Karpas-422 (cell line): ENCODE measurements at regions not wholly inside any gene's neighbourhood (a gene's known extent, or its start where the extent isn't known, plus 50 kb on each side); places are given as distances from the start of the nearest gene placed in this dataset.

Experiments used
- DNase-seq: peaks from one replicate; pipeline ENCODE4 v3.0.0-alpha.2; 2015
- H2AFZ ChIP-seq: fragments of 200-600 bp; sonication (generic); 2 replicates; pipeline ENCODE4 v1.6.1; 2014; ENCODE audit warnings: antibody characterized with exemption, low read length, mixed read lengths
- H3K27ac ChIP-seq: fragments of 200-600 bp; sonication (generic); 2 replicates; pipeline ENCODE4 v1.5.1; 2014; ENCODE audit warnings: mild to moderate bottlenecking, low read length, moderate library complexity
- H3K27me3 ChIP-seq: fragments of 200-600 bp; sonication (generic); 2 replicates; pipeline ENCODE4 v1.6.1; 2014; ENCODE audit warnings: low read length, mixed read lengths
- H3K36me3 ChIP-seq: fragments of 200-600 bp; sonication (generic); 2 replicates; pipeline ENCODE4 v1.6.1; 2014; ENCODE audit warnings: low read length, mixed read lengths; ENCODE audit not compliant: insufficient read depth
- H3K4me1 ChIP-seq: fragments of 200-600 bp; sonication (generic); 2 replicates; pipeline ENCODE4 v1.6.1; 2014; ENCODE audit warnings: mild to moderate bottlenecking, low read length, mixed read lengths
- H3K4me2 ChIP-seq: fragments of 200-600 bp; sonication (generic); 2 replicates; pipeline ENCODE4 v1.6.1; 2014; ENCODE audit warnings: low read length, low read depth, mild to moderate bottlenecking; ENCODE audit not compliant: poor library complexity, severe bottlenecking
- H3K4me3 ChIP-seq: fragments of 200-600 bp; sonication (generic); 2 replicates; pipeline ENCODE4 v1.5.1; 2014; ENCODE audit warnings: mild to moderate bottlenecking, antibody characterized with exemption, low read length, mixed read lengths
- H3K79me2 ChIP-seq: fragments of 200-600 bp; sonication (generic); 2 replicates; pipeline ENCODE4 v1.6.1; 2014; ENCODE audit warnings: mild to moderate bottlenecking, low read length, mixed read lengths
- H3K9ac ChIP-seq: fragments of 200-600 bp; sonication (generic); 2 replicates; pipeline ENCODE4 v1.6.0; 2014; ENCODE audit warnings: low read length
- H3K9me2 ChIP-seq: fragments of 200-600 bp; sonication (generic), shearing (Covaris generic); replicated peaks from 2 replicates; pipeline ENCODE4 v1.6.0; 2014; ENCODE audit warnings: mild to moderate bottlenecking, low read length, moderate library complexity; ENCODE audit not compliant: insufficient read depth
- H3K9me3 ChIP-seq: fragments of 300-700, 200-600 bp; sonication (generic); 2 replicates; pipeline ENCODE4 v1.6.1; 2014; ENCODE audit warnings: low read length, mixed read lengths
- H4K20me1 ChIP-seq: fragments of 200-600 bp; sonication (generic); 2 replicates; pipeline ENCODE4 v1.6.1; 2014; ENCODE audit warnings: mild to moderate bottlenecking, antibody characterized with exemption, low read length, low read depth; ENCODE audit not compliant: insufficient read depth

DNA sequence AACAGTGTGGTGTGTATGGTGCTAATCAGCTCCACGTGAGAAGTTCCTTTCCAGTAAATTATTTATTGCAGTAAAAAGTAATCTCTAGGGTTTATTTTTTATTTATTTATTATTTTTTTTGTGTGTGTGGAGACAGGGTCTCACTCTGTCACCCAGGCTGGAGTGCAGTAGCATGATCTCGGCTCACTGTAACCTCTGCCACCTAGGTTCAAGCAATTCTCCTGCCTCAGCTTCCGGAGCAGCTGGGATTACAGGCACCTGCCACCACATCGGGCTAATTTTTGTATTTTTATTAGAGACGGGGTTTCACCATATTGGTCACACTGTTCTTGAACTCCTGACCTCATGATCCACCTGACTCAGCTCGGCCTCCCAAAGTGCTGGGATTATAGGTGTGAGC is 606.9 kb downstream of the PCDH7 start:
- Histone ChIP-seq H3K27me3 (no peaks in the 10 kb centered on the region), H3K9ac (no peak overlapping the region), H3K9me2 (no peaks in the 10 kb centered on the region), H3K4me3 (no peak overlapping the region), H3K4me2 (no peak overlapping the region), H3K36me3 (no peaks in the 10 kb centered on the region), H4K20me1 (no peaks in the 10 kb centered on the region), H3K27ac (no peak overlapping the region), H2AFZ (no peak overlapping the region), H3K4me1 (no peaks in the 10 kb centered on the region), H3K79me2 (no peaks in the 10 kb centered on the region), H3K9me3 (peaks cover 13% of the 10 kb centered on the region)
- no peak for DNase-seq

DNA sequence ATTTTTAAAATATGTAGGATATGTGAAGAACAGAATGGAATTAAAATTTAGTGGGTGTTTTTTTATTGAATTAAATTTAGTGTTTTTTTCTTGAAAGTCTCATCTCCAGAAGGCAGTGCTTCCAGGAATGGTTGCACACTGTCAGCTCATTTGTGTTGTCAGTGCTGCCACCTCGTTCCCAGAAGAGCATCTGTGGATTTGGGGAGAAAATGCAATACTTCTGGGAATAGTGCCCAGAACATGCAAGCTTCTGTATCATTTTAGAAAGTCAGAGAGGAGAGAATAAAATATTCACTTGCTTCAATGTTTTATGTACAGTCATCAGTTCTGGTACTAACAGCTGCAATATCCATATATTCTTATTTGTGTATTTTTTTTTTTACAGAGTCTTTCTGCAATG is 608.8 kb downstream of the PCDH7 start:
- DNase-seq: no peak
- H3K27me3 ChIP-seq: no peaks in the 10 kb centered on the region
- H3K4me1 ChIP-seq: no peaks in the 10 kb centered on the region
- H3K9ac ChIP-seq: no peak overlapping the region
- H4K20me1 ChIP-seq: no peaks in the 10 kb centered on the region
- H3K9me2 ChIP-seq: no peaks in the 10 kb centered on the region
- no peaks in the 10 kb centered on the region for H3K36me3 ChIP-seq
- H3K79me2 ChIP-seq: no peaks in the 10 kb centered on the region
- peaks cover 11% of the 10 kb centered on the region for H3K9me3 ChIP-seq
- H3K4me3 ChIP-seq: no peak overlapping the region
- H2AFZ ChIP-seq: no peak overlapping the region
- H3K4me2 ChIP-seq: no peak overlapping the region
- H3K27ac ChIP-seq: no peak overlapping the region

DNA sequence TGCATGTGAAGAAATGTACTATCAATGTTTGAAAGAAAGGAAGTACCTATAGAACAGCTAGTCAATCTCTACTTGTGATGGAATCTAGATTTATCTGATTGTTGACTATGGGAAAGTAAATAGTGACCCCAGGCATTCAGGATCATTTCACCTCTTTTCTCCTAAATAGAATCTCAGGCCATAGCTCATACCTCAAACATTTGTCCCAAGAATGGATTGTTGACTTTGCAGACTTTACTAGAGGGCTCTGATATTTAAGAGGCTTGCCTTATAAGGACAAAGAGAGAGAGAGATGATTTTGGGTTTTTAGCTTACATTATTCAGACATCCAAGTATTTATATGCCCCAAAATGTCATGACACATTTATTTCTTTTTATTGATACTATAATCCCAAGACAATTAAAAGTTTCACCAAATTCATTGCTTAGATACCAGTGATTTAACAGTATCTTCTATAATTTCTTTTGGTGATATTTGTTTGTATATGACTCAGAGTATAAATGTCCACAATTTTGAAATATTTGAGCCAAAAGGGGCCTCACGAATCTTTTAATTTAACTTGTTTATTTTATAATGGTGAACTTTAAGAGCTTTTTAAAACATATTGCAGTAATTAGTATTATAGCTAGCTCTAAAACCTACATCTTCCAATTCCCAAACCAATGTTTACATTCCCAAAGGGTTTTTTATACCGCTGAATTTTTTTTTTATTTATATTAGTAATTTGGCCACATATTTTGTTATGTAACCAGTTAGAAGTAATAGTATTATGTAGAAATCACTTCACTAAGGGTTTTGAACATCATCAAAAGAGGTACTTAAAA is 614.1 kb downstream of the PCDH7 start:
- no peaks in the 10 kb centered on the region for H3K9me2 ChIP-seq
- H3K4me3 ChIP-seq: no peak overlapping the region

DNA sequence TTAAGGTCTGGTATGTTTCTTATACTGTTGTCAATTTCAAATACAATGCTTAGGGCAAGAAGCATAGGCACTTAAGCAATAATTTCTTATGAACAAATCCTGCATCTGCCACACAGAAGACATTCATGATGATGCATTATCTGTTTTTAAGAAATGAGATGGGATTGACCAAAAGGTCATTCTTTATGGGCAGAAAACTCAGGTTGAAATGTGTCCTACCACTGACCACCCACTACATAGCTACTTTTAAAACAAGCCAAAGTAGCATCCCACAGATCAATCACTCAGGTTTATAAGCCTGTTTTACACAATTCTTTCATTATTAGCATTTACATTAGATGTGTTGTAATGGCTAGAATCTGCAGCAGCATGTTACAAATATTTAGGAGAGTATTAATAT is 617.8 kb downstream of the PCDH7 start:
- Histone ChIP-seq H3K9ac (no peak overlapping the region), H3K4me3 (no peak overlapping the region), H3K27ac (no peak overlapping the region), H4K20me1 (no peaks in the 10 kb centered on the region), H2AFZ (no peak overlapping the region), H3K79me2 (no peaks in the 10 kb centered on the region), H3K9me3 (peaks cover 42% of the 10 kb centered on the region), H3K4me1 (no peaks in the 10 kb centered on the region), H3K36me3 (no peaks in the 10 kb centered on the region; the same call in 1 of the 2 replicates), H3K4me2 (no peak overlapping the region), H3K9me2 (no peaks in the 10 kb centered on the region), H3K27me3 (no peaks in the 10 kb centered on the region)
- DNase-seq: no peak

More for the DNA sequence above, 614.1 kb downstream of the PCDH7 start:
- H3K9ac ChIP-seq: no peak overlapping the region
- peaks cover 32% of the 10 kb centered on the region for H3K9me3 ChIP-seq
- H3K4me1 ChIP-seq: no peaks in the 10 kb centered on the region
- H3K36me3 ChIP-seq: no peaks in the 10 kb centered on the region
- no peak overlapping the region for H3K4me2 ChIP-seq
- H2AFZ ChIP-seq: no peak overlapping the region
- H3K27ac ChIP-seq: no peak overlapping the region
- no peaks in the 10 kb centered on the region for H4K20me1 ChIP-seq
- H3K27me3 ChIP-seq: no peaks in the 10 kb centered on the region
- no peaks in the 10 kb centered on the region for H3K79me2 ChIP-seq
- no peak for DNase-seq

DNA sequence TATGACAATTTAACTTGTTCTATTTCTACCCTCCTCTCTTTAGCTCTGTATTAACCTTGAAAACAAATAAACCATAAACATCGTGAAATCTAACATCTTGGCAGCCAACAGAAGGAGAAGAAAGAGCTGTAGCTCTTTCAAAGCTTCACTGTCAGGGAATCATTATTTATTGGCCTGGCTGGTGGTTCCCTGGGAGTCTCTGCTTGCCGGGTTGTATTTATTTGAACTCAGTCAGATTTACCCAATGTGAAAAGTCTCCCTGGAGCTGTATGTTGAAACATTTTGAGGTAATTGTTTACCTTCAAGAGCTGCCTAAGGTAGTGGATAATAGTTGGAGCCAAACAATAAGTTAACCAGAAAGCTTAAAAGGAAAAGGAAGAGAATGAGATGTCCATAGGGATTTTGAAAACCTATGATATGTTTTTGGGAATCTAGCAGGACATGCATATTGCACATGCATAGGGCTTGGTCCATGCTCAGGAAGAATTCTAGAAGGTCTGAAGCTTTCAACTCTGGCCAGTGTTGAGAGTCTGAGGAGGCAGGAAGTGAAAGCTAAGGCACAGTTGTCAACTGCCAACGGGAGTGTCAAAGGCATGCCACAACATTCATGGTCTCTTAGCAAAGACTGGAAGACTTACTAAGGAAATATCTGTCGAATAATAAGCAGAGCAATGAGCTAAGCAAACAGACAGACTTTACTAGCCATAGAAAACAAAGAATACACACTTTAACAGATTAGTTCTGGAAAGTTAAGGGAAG is 621.6 kb downstream of the PCDH7 start:
- H3K4me3 ChIP-seq: no peak overlapping the region
- no peak overlapping the region for H2AFZ ChIP-seq
- no peaks in the 10 kb centered on the region for H4K20me1 ChIP-seq
- H3K36me3 ChIP-seq: no peaks in the 10 kb centered on the region; the same call in 1 of the 2 replicates
- H3K79me2 ChIP-seq: no peaks in the 10 kb centered on the region
- peaks cover 44% of the 10 kb centered on the region for H3K9me3 ChIP-seq
- DNase-seq: no peak
- no peaks in the 10 kb centered on the region for H3K4me1 ChIP-seq
- H3K9ac ChIP-seq: no peak overlapping the region
- H3K27ac ChIP-seq: no peak overlapping the region
- H3K9me2 ChIP-seq: no peaks in the 10 kb centered on the region
- H3K27me3 ChIP-seq: no peaks in the 10 kb centered on the region
- no peak overlapping the region for H3K4me2 ChIP-seq

DNA sequence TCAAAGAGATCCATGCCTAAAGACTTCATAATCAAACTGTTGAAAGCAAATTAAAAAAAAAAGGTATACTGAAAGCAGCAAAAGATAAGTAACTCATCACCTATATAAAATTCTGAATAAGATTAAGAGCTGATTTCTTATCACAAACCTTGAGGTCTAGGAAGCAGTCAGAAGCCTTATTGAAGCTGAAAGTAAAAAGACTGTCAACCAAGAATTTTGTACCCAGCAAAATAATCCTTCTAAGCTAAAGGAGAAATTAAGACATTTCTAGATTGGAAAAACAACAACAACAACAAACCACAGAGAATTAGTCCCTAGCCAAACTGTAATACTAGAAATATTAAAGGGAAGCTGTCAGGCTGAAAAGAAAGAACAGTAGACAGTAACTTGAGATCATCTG is 622.9 kb downstream of the PCDH7 start:
- Histone ChIP-seq H2AFZ (no peak overlapping the region), H3K9me3 (peaks cover 37% of the 10 kb centered on the region), H3K4me3 (no peak overlapping the region), H3K27me3 (no peaks in the 10 kb centered on the region), H3K27ac (no peak overlapping the region), H3K36me3 (no peaks in the 10 kb centered on the region; the same call in 1 of the 2 replicates), H3K9me2 (no peaks in the 10 kb centered on the region), H3K4me2 (no peak overlapping the region), H3K79me2 (no peaks in the 10 kb centered on the region), H3K9ac (no peak overlapping the region), H4K20me1 (no peaks in the 10 kb centered on the region), H3K4me1 (no peaks in the 10 kb centered on the region)
- no peak for DNase-seq

DNA sequence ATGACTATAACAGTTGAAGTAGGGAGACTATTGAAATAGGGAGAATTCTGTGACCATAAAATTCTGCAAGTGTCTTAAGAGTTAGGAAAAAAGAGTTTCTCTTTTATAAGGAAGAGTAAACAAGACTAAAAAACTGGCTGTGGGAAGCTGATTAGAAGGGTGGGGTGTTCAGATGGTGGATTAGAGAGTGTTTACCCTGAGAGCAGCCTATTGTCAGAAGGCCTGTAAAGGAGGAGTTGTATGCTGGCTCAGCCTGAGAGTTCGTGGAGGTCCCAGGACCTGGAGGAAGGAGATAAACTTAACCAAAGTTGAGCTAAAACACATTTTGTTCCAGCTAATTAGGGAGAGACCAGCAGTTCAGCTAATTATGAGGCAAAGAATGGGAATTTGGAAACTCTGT is 629.7 kb downstream of the PCDH7 start:
- Histone ChIP-seq H3K27ac (no peak overlapping the region), H3K4me2 (no peak overlapping the region), H3K9me2 (no peaks in the 10 kb centered on the region), H3K79me2 (no peaks in the 10 kb centered on the region), H3K36me3 (no peaks in the 10 kb centered on the region), H3K9ac (no peak overlapping the region), H4K20me1 (no peaks in the 10 kb centered on the region), H2AFZ (no peak overlapping the region), H3K4me3 (no peak overlapping the region), H3K4me1 (no peaks in the 10 kb centered on the region), H3K27me3 (no peaks in the 10 kb centered on the region), H3K9me3 (peaks cover 18% of the 10 kb centered on the region; the same call in 1 of the 2 replicates)
- no peak for DNase-seq

DNA sequence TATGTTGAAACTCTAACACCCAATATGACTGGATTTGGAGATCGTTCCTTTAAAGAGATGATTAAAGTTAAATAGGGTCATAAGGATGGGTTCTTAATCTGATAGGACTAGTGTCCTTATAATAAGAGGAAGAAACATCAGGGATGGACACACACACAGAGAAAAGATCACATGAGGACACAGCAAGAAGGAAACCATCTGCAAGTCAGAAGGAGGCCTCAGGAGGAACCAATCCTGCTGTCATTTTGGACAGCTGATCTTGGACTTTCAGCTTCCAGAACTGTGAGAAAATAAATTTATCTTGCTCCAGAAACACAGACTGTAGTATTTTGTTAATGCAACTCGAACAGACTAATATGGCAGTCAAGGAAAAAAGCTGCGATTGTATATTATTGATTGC is 631.5 kb downstream of the PCDH7 start:
- Histone ChIP-seq H3K9ac (no peak overlapping the region), H3K9me2 (no peaks in the 10 kb centered on the region), H3K4me1 (no peaks in the 10 kb centered on the region), H2AFZ (no peak overlapping the region), H3K9me3 (peaks cover 15% of the 10 kb centered on the region; the same call in 1 of the 2 replicates), H3K4me3 (no peak overlapping the region), H3K27me3 (no peaks in the 10 kb centered on the region), H3K79me2 (no peaks in the 10 kb centered on the region), H3K4me2 (no peak overlapping the region), H4K20me1 (no peaks in the 10 kb centered on the region), H3K27ac (no peak overlapping the region), H3K36me3 (no peaks in the 10 kb centered on the region)
- no peak for DNase-seq
